ENCODE measurements at regions not wholly inside any gene's neighbourhood (a gene's known extent, or its start where the extent isn't known, plus 50 kb on each side); places are given as distances from the start of the nearest gene placed in this dataset.

DNA sequence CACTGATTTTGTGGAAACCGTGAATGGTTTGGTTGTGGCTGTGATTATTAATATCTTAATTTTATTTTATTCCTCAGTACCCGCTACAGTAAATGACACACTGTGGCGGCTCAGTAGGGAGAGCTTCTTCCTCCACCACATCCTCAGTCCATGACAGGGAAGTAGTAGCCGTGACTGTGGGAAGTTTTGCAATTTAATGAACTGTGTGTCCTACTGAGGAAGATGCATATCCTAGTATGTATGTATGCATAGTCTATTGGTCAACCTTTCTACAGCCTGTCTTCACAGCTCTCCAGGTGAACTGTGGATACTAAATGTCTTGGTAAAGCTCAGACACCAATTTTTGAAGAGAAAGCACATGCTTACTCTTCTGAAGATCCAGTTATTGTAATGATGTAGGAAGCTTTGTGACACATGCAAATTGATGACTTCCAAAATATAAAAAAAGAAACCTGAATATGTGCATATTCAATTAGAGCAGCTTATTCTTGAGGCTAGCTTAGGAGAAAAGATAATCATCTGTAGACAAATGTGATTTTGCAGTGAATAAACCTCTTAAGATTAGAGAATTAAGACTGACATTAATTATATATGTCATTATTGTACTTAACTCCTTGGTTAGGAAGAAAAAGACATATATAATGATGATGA, 384.3 kb upstream of the CNTNAP5 start:
- H3K9me3 ChIP-seq (ENCODE audit: control insufficient read depth in 4 of 4, insufficient read depth in 3 of 4, low read length in 3 of 4), result no peaks in the 10 kb centered on the region
- H3K27ac ChIP-seq (ENCODE audit: low read depth in 1 of 2, low read length in 1 of 2), result no peak overlapping the region
- DNase-seq (no peak), ATAC-seq (ENCODE audit: insufficient read depth, low FRiP score) (no peak)
- no peak overlapping the region for H3K4me3 ChIP-seq
- WGBS, 2 donors, result 69 to 83% methylated on average over 4 of the region's 4 CpGs
- TF ChIP-seq, protein P1, sequence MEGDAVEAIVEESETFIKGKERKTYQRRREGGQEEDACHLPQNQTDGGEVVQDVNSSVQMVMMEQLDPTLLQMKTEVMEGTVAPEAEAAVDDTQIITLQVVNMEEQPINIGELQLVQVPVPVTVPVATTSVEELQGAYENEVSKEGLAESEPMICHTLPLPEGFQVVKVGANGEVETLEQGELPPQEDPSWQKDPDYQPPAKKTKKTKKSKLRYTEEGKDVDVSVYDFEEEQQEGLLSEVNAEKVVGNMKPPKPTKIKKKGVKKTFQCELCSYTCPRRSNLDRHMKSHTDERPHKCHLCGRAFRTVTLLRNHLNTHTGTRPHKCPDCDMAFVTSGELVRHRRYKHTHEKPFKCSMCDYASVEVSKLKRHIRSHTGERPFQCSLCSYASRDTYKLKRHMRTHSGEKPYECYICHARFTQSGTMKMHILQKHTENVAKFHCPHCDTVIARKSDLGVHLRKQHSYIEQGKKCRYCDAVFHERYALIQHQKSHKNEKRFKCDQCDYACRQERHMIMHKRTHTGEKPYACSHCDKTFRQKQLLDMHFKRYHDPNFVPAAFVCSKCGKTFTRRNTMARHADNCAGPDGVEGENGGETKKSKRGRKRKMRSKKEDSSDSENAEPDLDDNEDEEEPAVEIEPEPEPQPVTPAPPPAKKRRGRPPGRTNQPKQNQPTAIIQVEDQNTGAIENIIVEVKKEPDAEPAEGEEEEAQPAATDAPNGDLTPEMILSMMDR (IDR thresholded peaks at IDR 0.05; ENCODE audit: control extremely low read depth, extremely low read depth), result no peak
- H3K27me3 ChIP-seq (ENCODE audit: control insufficient read depth in 3 of 3, insufficient read depth in 3 of 3, low read length in 2 of 3), result no peaks in the 10 kb centered on the region
- H3K36me3 ChIP-seq (ENCODE audit: control insufficient read depth in 4 of 4, insufficient read depth in 4 of 4, low read length in 4 of 4), result no peaks in the 10 kb centered on the region
- no peaks in the 10 kb centered on the region for H3K4me1 ChIP-seq (ENCODE audit: control insufficient read depth in 5 of 5, insufficient read depth in 5 of 5, low read length in 5 of 5)
- H3K9ac ChIP-seq (ENCODE audit: insufficient read depth in 1 of 2, low read length in 2 of 2), result no peak overlapping the region

DNA sequence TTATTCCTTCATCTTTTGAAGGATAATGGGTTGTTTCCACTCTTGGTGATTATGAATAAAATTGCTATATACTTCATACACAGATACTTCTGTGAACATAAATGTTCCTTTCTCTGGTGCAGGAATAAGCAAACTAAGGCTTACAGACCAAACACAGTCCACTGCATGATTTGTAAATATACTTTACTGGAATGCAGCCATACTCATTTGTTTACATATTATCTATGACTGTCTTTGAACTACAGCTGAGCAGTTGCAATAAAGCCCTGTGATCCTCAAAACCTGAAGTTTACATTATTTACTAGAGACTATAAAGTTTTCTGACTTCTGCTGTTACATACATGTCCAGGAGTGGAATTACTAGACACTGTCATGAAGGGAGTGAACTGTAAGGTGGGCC, 381.0 kb upstream of the CNTNAP5 start:
- TF ChIP-seq, protein P1 (IDR thresholded peaks at IDR 0.05; ENCODE audit: control extremely low read depth, extremely low read depth), result no peak
- H3K36me3 ChIP-seq (ENCODE audit: control insufficient read depth in 4 of 4, insufficient read depth in 4 of 4, low read length in 4 of 4), result no peaks in the 10 kb centered on the region

DNA sequence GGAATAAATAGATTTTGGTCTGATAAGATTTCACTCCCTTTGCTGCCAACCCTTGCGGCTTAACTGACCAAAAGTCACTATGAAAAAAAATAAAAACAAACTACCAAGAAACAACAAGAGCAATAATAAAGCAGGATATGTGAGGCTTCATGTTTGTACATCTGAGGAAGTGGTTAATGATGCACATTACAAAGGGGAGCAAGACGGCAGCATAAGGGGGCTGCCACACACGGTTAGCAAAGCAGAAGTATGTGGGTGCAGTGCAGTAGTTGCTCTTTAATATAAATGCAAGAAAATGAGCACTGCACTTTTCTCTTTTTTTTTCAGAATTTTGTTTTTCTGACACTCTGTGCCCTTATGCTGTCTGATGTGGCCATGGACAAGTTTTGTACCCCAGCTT, 377.1 kb upstream of the CNTNAP5 start:
- no peak overlapping the region for H3K9ac ChIP-seq (ENCODE audit: insufficient read depth in 1 of 2, low read length in 2 of 2)
- H3K27ac ChIP-seq (ENCODE audit: low read depth in 1 of 2, low read length in 1 of 2), result no peak overlapping the region
- H3K4me3 ChIP-seq, result no peak overlapping the region
- ATAC-seq (ENCODE audit: insufficient read depth, low FRiP score), result no peak
- no peaks in the 10 kb centered on the region for H3K36me3 ChIP-seq (ENCODE audit: control insufficient read depth in 4 of 4, insufficient read depth in 4 of 4, low read length in 4 of 4)
- WGBS, 2 donors, result 28 to 43% methylated on average over 3 of the region's 3 CpGs
- no peaks in the 10 kb centered on the region for H3K9me3 ChIP-seq (ENCODE audit: control insufficient read depth in 4 of 4, insufficient read depth in 3 of 4, low read length in 3 of 4)
- no peaks in the 10 kb centered on the region for H3K27me3 ChIP-seq (ENCODE audit: control insufficient read depth in 3 of 3, insufficient read depth in 3 of 3, low read length in 2 of 3)
- no peaks in the 10 kb centered on the region for H3K4me1 ChIP-seq (ENCODE audit: control insufficient read depth in 5 of 5, insufficient read depth in 5 of 5, low read length in 5 of 5)
- no peak for DNase-seq
- TF ChIP-seq, protein P1 (IDR thresholded peaks at IDR 0.05; ENCODE audit: control extremely low read depth, extremely low read depth), result no peak

More for the DNA sequence above, 381.0 kb upstream of the CNTNAP5 start:
- H3K4me1 ChIP-seq (ENCODE audit: control insufficient read depth in 5 of 5, insufficient read depth in 5 of 5, low read length in 5 of 5), result no peaks in the 10 kb centered on the region
- DNase-seq (peak in 2 of 3 donors; percentile 27 to 40), ATAC-seq (ENCODE audit: insufficient read depth, low FRiP score) (no peak)
- H3K9me3 ChIP-seq (ENCODE audit: control insufficient read depth in 4 of 4, insufficient read depth in 3 of 4, low read length in 3 of 4), result no peaks in the 10 kb centered on the region
- no peaks in the 10 kb centered on the region for H3K27me3 ChIP-seq (ENCODE audit: control insufficient read depth in 3 of 3, insufficient read depth in 3 of 3, low read length in 2 of 3)
- H3K9ac ChIP-seq (ENCODE audit: insufficient read depth in 1 of 2, low read length in 2 of 2), result no peak overlapping the region
- no peak overlapping the region for H3K27ac ChIP-seq (ENCODE audit: low read depth in 1 of 2, low read length in 1 of 2)
- no peak overlapping the region for H3K4me3 ChIP-seq

DNA sequence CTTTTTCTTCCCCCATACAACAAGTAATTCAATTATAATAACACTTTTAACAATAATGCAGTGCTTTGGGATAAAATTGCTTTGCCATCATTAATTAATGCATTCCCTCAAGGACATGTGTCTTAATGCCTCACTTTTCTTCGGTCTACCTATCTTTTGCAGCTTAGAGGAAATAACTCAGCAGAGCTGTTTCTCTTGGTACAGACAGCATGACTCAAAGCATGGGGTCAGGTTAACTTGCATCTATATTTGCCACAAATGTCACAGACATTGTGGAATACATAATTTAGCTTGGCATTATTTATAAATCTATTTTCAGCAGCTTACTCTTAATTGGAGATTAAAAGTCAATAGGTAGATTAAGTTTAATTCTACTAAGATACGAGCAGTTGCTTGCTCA, 376.1 kb upstream of the CNTNAP5 start:
- WGBS, 2 donors, result 44 to 56% methylated on average over 2 of the region's 2 CpGs
- no peak overlapping the region for H3K4me3 ChIP-seq
- H3K36me3 ChIP-seq (ENCODE audit: control insufficient read depth in 4 of 4, insufficient read depth in 4 of 4, low read length in 4 of 4), result no peaks in the 10 kb centered on the region
- no peaks in the 10 kb centered on the region for H3K4me1 ChIP-seq (ENCODE audit: control insufficient read depth in 5 of 5, insufficient read depth in 5 of 5, low read length in 5 of 5)
- TF ChIP-seq, protein P1 (IDR thresholded peaks at IDR 0.05; ENCODE audit: control extremely low read depth, extremely low read depth), result no peak
- no peak overlapping the region for H3K9ac ChIP-seq (ENCODE audit: insufficient read depth in 1 of 2, low read length in 2 of 2)
- ATAC-seq (ENCODE audit: insufficient read depth, low FRiP score) (no peak), DNase-seq (no peak)
- H3K27ac ChIP-seq (ENCODE audit: low read depth in 1 of 2, low read length in 1 of 2), result no peak overlapping the region
- H3K9me3 ChIP-seq (ENCODE audit: control insufficient read depth in 4 of 4, insufficient read depth in 3 of 4, low read length in 3 of 4), result no peaks in the 10 kb centered on the region
- H3K27me3 ChIP-seq (ENCODE audit: control insufficient read depth in 3 of 3, insufficient read depth in 3 of 3, low read length in 2 of 3), result no peaks in the 10 kb centered on the region
